ENCODE measurements at regions not wholly inside any gene's neighbourhood (a gene's known extent, or its start where the extent isn't known, plus 50 kb on each side); places are given as distances from the start of the nearest gene placed in this dataset.

GRCh38 chr3:65114041-65114440 lies 426.2 kb upstream of the ADAMTS9 start:
- no peak for DNase-seq (ENCODE audit: extremely low read depth, low read depth)
- TF ChIP-seq CTCF (IDR thresholded peaks at IDR 0.05; ENCODE audit: low read depth, low read length) = no peak

GRCh38 chr3:65112751-65113300 lies 425.0 kb upstream of the ADAMTS9 start:
- TF ChIP-seq CTCF (IDR thresholded peaks at IDR 0.05; ENCODE audit: low read depth, low read length) = no peak

GRCh38 chr3:65110661-65111060 lies 422.9 kb upstream of the ADAMTS9 start:
- no peak for DNase-seq (ENCODE audit: extremely low read depth, low read depth)
- TF ChIP-seq CTCF (IDR thresholded peaks at IDR 0.05; ENCODE audit: low read depth, low read length) = no peak

More at GRCh38 chr3:65112751-65113300, 425.0 kb upstream of the ADAMTS9 start:
- no peak for DNase-seq (ENCODE audit: extremely low read depth, low read depth)

GRCh38 chr3:65109966-65110500 lies 422.2 kb upstream of the ADAMTS9 start:
- no peak for TF ChIP-seq CTCF (IDR thresholded peaks at IDR 0.05; ENCODE audit: low read depth, low read length)
- DNase-seq (ENCODE audit: extremely low read depth, low read depth) = no peak

- no peak for TF ChIP-seq CTCF (IDR thresholded peaks at IDR 0.05; ENCODE audit: low read depth, low read length)
- no peak for DNase-seq (ENCODE audit: extremely low read depth, low read depth)
These were observed 419.4 kb upstream of the ADAMTS9 start for GRCh38 chr3:65107174-65107573.

GRCh38 chr3:65101450-65101849 lies 413.6 kb upstream of the ADAMTS9 start:
- TF ChIP-seq CTCF (IDR thresholded peaks at IDR 0.05; ENCODE audit: low read depth, low read length) = no peak
- DNase-seq (ENCODE audit: extremely low read depth, low read depth) = no peak

- no peak for DNase-seq (ENCODE audit: extremely low read depth, low read depth)
- TF ChIP-seq CTCF (IDR thresholded peaks at IDR 0.05; ENCODE audit: low read depth, low read length) = no peak
These were observed 410.6 kb upstream of the ADAMTS9 start for GRCh38 chr3:65098400-65098799.

All from AG09319 (cell line).